ENCODE measurements at regions not wholly inside any gene's neighbourhood (a gene's known extent, or its start where the extent isn't known, plus 50 kb on each side); places are given as distances from the start of the nearest gene placed in this dataset.

GRCh38 chr17:14946481-14946880, 318.6 kb downstream of the PMP22 start:
- H3K4me3 ChIP-seq (ENCODE audit: low read depth, low read length): no peak overlapping the region
- TF ChIP-seq CTCF (IDR thresholded peaks at IDR 0.05; ENCODE audit: low read depth, low read length): no peak

GRCh38 chr17:14942526-14943190, 322.5 kb downstream of the PMP22 start:
- no peak for TF ChIP-seq CTCF (IDR thresholded peaks at IDR 0.05; ENCODE audit: low read depth, low read length)

GRCh38 chr17:14940938-14941265, 324.2 kb downstream of the PMP22 start:
- TF ChIP-seq CTCF (IDR thresholded peaks at IDR 0.05; ENCODE audit: low read depth, low read length): no peak
- H3K4me3 ChIP-seq (ENCODE audit: low read depth, low read length): no peak overlapping the region

More at GRCh38 chr17:14942526-14943190, 322.5 kb downstream of the PMP22 start:
- no peak overlapping the region for H3K4me3 ChIP-seq (ENCODE audit: low read depth, low read length)

GRCh38 chr17:14940108-14940937, 324.8 kb downstream of the PMP22 start:
- no peak overlapping the region for H3K4me3 ChIP-seq (ENCODE audit: low read depth, low read length)
- no peak for TF ChIP-seq CTCF (IDR thresholded peaks at IDR 0.05; ENCODE audit: low read depth, low read length)

- no peak overlapping the region for H3K4me3 ChIP-seq (ENCODE audit: low read depth, low read length)
Observed at GRCh38 chr17:14935845-14936485, 329.2 kb downstream of the PMP22 start.

GRCh38 chr17:14935139-14935841, 329.8 kb downstream of the PMP22 start:
- no peak overlapping the region for H3K4me3 ChIP-seq (ENCODE audit: low read depth, low read length)
- TF ChIP-seq CTCF (IDR thresholded peaks at IDR 0.05; ENCODE audit: low read depth, low read length): no peak

More at GRCh38 chr17:14935845-14936485, 329.2 kb downstream of the PMP22 start:
- no peak for TF ChIP-seq CTCF (IDR thresholded peaks at IDR 0.05; ENCODE audit: low read depth, low read length)
